GM19043 (cell line): ENCODE measurements at regions not wholly inside any gene's neighbourhood (a gene's known extent, or its start where the extent isn't known, plus 50 kb on each side); places are given as distances from the start of the nearest gene placed in this dataset.
"Not testable (repeated sequence)": the region's sequence is repeated elsewhere in the genome, so short reads cannot be mapped to it uniquely, and the experiment has no call there.

Experiments
- ATAC-seq: cut with Tn5 transposase; IDR thresholded peaks from one replicate; pipeline ENCODE4 v1.9.1; 2021; ENCODE audit warnings: low read depth; ENCODE audit not compliant: unreplicated experiment

GRCh38 chr16:5768445-5768844 is 670.9 kb upstream of the EEF2KMT start:
- no peak for ATAC-seq

GRCh38 chr16:5763176-5763575 is 665.6 kb upstream of the EEF2KMT start:
- no peak for ATAC-seq

- ATAC-seq = no peak
Measured at GRCh38 chr16:5762362-5762761, 664.8 kb upstream of the EEF2KMT start.

GRCh38 chr16:5761592-5761991 is 664.0 kb upstream of the EEF2KMT start:
- no peak for ATAC-seq

GRCh38 chr16:5758281-5758680 is 660.7 kb upstream of the EEF2KMT start:
- no peak for ATAC-seq

GRCh38 chr16:5756969-5757368 is 659.4 kb upstream of the EEF2KMT start:
- ATAC-seq = no peak

GRCh38 chr16:5753381-5753780 is 655.8 kb upstream of the EEF2KMT start:
- no peak for ATAC-seq

- no peak for ATAC-seq
Measured at GRCh38 chr16:5751216-5751615, 653.6 kb upstream of the EEF2KMT start.

- not testable (repeated sequence) for ATAC-seq
Measured at GRCh38 chr16:5750439-5750838, 652.8 kb upstream of the EEF2KMT start.

- no peak for ATAC-seq
Measured at GRCh38 chr16:5738586-5738985, 641.0 kb upstream of the EEF2KMT start.

- no peak for ATAC-seq
Measured at GRCh38 chr16:5736209-5736930, 638.8 kb upstream of the EEF2KMT start.

- no peak for ATAC-seq
Measured at GRCh38 chr16:5735444-5735843, 637.8 kb upstream of the EEF2KMT start.

- no peak for ATAC-seq
Measured at GRCh38 chr16:5730783-5731182, 633.2 kb upstream of the EEF2KMT start.

- no peak for ATAC-seq
Measured at GRCh38 chr16:5722116-5722619, 624.6 kb upstream of the EEF2KMT start.

- ATAC-seq = no peak
Measured at GRCh38 chr16:5715155-5715554, 617.6 kb upstream of the EEF2KMT start.

GRCh38 chr16:5709889-5710288 is 612.3 kb upstream of the EEF2KMT start:
- no peak for ATAC-seq

GRCh38 chr16:5706211-5706610 is 608.6 kb upstream of the EEF2KMT start:
- ATAC-seq = no peak

GRCh38 chr16:5704271-5704670 is 606.7 kb upstream of the EEF2KMT start:
- ATAC-seq = no peak

- no peak for ATAC-seq
Measured at GRCh38 chr16:5693426-5693825, 595.8 kb upstream of the EEF2KMT start.

GRCh38 chr16:5681966-5682365 is 584.4 kb upstream of the EEF2KMT start:
- no peak for ATAC-seq

- no peak for ATAC-seq
Measured at GRCh38 chr16:5678371-5678770, 580.8 kb upstream of the EEF2KMT start.

GRCh38 chr16:5671421-5671820 is 573.8 kb upstream of the EEF2KMT start:
- no peak for ATAC-seq

GRCh38 chr16:5670198-5670597 is 572.6 kb upstream of the EEF2KMT start:
- no peak for ATAC-seq
